ENCODE measurements at regions not wholly inside any gene's neighbourhood (a gene's known extent, or its start where the extent isn't known, plus 50 kb on each side); places are given as distances from the start of the nearest gene placed in this dataset.

DNA sequence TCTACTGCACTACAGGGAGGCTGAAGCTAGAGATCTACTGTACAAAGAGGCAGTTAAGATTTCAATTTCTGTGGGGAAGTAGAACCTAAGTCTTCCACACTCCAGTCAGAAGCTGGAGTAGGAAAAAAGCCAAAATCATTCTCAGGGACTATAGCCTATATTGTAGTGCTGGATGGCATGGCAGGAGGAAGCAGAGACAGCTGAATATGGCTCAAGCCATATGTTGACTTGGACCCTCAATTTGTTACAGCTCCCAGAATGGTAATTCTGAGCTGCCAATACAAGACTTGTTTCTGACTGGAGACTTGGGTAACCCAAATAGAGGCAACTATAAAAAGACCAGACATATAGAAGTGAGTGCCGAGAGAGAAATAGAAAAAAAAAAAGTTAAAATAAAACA, 200.6 kb downstream of the PTBP2 start (continued):
- TF ChIP-seq, protein P1, sequence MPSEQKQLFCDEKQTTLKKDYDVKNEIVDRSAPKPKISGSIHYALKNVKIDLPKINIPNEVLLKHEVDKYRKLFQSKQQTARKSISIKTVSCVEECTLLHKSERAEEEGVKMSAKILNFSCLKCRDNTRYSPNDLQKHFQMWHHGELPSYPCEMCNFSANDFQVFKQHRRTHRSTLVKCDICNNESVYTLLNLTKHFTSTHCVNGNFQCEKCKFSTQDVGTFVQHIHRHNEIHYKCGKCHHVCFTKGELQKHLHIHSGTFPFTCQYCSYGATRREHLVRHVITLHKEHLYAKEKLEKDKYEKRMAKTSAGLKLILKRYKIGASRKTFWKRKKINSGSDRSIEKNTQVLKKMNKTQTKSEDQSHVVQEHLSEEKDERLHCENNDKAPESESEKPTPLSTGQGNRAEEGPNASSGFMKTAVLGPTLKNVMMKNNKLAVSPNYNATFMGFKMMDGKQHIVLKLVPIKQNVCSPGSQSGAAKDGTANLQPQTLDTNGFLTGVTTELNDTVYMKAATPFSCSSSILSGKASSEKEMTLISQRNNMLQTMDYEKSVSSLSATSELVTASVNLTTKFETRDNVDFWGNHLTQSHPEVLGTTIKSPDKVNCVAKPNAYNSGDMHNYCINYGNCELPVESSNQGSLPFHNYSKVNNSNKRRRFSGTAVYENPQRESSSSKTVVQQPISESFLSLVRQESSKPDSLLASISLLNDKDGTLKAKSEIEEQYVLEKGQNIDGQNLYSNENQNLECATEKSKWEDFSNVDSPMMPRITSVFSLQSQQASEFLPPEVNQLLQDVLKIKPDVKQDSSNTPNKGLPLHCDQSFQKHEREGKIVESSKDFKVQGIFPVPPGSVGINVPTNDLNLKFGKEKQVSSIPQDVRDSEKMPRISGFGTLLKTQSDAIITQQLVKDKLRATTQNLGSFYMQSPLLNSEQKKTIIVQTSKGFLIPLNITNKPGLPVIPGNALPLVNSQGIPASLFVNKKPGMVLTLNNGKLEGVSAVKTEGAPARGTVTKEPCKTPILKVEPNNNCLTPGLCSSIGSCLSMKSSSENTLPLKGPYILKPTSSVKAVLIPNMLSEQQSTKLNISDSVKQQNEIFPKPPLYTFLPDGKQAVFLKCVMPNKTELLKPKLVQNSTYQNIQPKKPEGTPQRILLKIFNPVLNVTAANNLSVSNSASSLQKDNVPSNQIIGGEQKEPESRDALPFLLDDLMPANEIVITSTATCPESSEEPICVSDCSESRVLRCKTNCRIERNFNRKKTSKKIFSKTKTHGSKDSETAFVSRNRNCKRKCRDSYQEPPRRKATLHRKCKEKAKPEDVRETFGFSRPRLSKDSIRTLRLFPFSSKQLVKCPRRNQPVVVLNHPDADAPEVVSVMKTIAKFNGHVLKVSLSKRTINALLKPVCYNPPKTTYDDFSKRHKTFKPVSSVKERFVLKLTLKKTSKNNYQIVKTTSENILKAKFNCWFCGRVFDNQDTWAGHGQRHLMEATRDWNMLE (tag by site-specific recombination; conservative IDR thresholded peaks at IDR 0.05; ENCODE audit: low read depth), result no peak
- TF ChIP-seq WT1 (tag by site-specific recombination; IDR thresholded peaks at IDR 0.05), result no peak
- TF ChIP-seq ZNF302 (tag by site-specific recombination; IDR thresholded peaks at IDR 0.05; ENCODE audit: low read depth), result no peak
- TF ChIP-seq ZNF621 (tag by site-specific recombination; IDR thresholded peaks at IDR 0.05), result no peak
- TF ChIP-seq IKZF3 (tag by site-specific recombination; IDR thresholded peaks at IDR 0.05), result no peak
- TF ChIP-seq, protein P2, sequence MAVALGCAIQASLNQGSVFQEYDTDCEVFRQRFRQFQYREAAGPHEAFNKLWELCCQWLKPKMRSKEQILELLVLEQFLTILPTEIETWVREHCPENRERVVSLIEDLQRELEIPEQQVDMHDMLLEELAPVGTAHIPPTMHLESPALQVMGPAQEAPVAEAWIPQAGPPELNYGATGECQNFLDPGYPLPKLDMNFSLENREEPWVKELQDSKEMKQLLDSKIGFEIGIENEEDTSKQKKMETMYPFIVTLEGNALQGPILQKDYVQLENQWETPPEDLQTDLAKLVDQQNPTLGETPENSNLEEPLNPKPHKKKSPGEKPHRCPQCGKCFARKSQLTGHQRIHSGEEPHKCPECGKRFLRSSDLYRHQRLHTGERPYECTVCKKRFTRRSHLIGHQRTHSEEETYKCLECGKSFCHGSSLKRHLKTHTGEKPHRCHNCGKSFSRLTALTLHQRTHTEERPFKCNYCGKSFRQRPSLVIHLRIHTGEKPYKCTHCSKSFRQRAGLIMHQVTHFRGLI (tag by site-specific recombination; IDR thresholded peaks at IDR 0.05), result no peak
- no peak for TF ChIP-seq ZNF132 (tag by site-specific recombination; IDR thresholded peaks at IDR 0.05; ENCODE audit: borderline replicate concordance)
- TF ChIP-seq, protein P3, sequence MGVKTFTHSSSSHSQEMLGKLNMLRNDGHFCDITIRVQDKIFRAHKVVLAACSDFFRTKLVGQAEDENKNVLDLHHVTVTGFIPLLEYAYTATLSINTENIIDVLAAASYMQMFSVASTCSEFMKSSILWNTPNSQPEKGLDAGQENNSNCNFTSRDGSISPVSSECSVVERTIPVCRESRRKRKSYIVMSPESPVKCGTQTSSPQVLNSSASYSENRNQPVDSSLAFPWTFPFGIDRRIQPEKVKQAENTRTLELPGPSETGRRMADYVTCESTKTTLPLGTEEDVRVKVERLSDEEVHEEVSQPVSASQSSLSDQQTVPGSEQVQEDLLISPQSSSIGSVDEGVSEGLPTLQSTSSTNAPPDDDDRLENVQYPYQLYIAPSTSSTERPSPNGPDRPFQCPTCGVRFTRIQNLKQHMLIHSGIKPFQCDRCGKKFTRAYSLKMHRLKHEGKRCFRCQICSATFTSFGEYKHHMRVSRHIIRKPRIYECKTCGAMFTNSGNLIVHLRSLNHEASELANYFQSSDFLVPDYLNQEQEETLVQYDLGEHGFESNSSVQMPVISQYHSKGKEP (tag by site-specific recombination; IDR thresholded peaks at IDR 0.05), result no peak
- TF ChIP-seq ZNF366 (tag by site-specific recombination; conservative IDR thresholded peaks at IDR 0.05), result no peak
- no peak for TF ChIP-seq GLIS1 (tag by site-specific recombination; IDR thresholded peaks at IDR 0.05)

DNA sequence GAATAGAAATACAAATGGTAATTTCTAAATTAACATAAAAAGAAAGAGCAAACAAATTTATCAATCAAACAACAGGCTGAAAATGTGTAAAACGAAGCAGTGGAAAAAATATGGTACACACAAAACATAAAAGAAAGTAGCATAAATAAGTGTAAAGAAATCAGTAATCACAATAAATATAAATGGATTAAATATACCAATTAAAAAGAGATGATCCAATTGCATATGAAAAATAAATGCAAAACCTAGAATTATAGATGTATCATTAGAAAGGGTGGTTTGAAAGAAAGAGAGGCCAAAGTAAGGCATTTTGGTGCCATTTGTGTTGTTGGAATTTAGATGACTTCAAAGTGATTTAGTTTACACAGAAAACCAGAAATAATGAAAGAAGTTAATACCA, 202.2 kb downstream of the PTBP2 start:
- Histone ChIP-seq H3K4me1 (ENCODE audit: control insufficient read depth, insufficient read depth, low read length) (no peaks in the 10 kb centered on the region), H3K27ac (ENCODE audit: extremely low read depth, low read depth, low read length) (no peak overlapping the region), H3K9me3 (ENCODE audit: control insufficient read depth, insufficient read depth, low read depth, low read length) (no peaks in the 10 kb centered on the region), H3K36me3 (ENCODE audit: control insufficient read depth in 2 of 2, insufficient read depth in 1 of 2, low read length in 2 of 2) (no peaks in the 10 kb centered on the region), H3K4me3 (ENCODE audit: low read depth, low read length) (no peak overlapping the region)
- ChIA-PET CTCF (no interaction called here), POLR2A (no interaction called here)
- TF ChIP-seq ZNF132 (tag by site-specific recombination; IDR thresholded peaks at IDR 0.05; ENCODE audit: borderline replicate concordance) (no peak), ZNF785 (tag by site-specific recombination; IDR thresholded peaks at IDR 0.05) (no peak), ZNF423 (tag by site-specific recombination; IDR thresholded peaks at IDR 0.05) (no peak), ZNF140 (tag by site-specific recombination; IDR thresholded peaks at IDR 0.05) (no peak), ZNF112 (tag by site-specific recombination; IDR thresholded peaks at IDR 0.05) (no peak), KLF16 (tag by site-specific recombination; IDR thresholded peaks at IDR 0.05) (no peak), REPIN1 (tag by site-specific recombination; IDR thresholded peaks at IDR 0.05; ENCODE audit: low read depth) (no peak), RBAK (tag by site-specific recombination; IDR thresholded peaks at IDR 0.05) (no peak), ZNF394 (tag by site-specific recombination; IDR thresholded peaks at IDR 0.05; ENCODE audit: borderline replicate concordance) (no peak)
- TF ChIP-seq, protein P4, sequence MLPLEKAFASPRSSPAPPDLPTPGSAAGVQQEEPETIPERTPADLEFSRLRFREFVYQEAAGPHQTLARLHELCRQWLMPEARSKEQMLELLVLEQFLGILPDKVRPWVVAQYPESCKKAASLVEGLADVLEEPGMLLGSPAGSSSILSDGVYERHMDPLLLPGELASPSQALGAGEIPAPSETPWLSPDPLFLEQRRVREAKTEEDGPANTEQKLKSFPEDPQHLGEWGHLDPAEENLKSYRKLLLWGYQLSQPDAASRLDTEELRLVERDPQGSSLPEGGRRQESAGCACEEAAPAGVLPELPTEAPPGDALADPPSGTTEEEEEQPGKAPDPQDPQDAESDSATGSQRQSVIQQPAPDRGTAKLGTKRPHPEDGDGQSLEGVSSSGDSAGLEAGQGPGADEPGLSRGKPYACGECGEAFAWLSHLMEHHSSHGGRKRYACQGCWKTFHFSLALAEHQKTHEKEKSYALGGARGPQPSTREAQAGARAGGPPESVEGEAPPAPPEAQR (tag by site-specific recombination; IDR thresholded peaks at IDR 0.05), result no peak
- TF ChIP-seq, protein P2 (tag by site-specific recombination; IDR thresholded peaks at IDR 0.05), result no peak
- TF ChIP-seq, protein P5, sequence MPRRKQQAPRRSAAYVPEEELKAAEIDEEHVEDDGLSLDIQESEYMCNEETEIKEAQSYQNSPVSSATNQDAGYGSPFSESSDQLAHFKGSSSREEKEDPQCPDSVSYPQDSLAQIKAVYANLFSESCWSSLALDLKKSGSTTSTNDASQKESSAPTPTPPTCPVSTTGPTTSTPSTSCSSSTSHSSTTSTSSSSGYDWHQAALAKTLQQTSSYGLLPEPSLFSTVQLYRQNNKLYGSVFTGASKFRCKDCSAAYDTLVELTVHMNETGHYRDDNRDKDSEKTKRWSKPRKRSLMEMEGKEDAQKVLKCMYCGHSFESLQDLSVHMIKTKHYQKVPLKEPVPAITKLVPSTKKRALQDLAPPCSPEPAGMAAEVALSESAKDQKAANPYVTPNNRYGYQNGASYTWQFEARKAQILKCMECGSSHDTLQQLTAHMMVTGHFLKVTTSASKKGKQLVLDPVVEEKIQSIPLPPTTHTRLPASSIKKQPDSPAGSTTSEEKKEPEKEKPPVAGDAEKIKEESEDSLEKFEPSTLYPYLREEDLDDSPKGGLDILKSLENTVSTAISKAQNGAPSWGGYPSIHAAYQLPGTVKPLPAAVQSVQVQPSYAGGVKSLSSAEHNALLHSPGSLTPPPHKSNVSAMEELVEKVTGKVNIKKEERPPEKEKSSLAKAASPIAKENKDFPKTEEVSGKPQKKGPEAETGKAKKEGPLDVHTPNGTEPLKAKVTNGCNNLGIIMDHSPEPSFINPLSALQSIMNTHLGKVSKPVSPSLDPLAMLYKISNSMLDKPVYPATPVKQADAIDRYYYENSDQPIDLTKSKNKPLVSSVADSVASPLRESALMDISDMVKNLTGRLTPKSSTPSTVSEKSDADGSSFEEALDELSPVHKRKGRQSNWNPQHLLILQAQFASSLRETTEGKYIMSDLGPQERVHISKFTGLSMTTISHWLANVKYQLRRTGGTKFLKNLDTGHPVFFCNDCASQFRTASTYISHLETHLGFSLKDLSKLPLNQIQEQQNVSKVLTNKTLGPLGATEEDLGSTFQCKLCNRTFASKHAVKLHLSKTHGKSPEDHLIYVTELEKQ (tag by site-specific recombination; IDR thresholded peaks at IDR 0.05; ENCODE audit: borderline replicate concordance), result no peak
- TF ChIP-seq, protein P6, sequence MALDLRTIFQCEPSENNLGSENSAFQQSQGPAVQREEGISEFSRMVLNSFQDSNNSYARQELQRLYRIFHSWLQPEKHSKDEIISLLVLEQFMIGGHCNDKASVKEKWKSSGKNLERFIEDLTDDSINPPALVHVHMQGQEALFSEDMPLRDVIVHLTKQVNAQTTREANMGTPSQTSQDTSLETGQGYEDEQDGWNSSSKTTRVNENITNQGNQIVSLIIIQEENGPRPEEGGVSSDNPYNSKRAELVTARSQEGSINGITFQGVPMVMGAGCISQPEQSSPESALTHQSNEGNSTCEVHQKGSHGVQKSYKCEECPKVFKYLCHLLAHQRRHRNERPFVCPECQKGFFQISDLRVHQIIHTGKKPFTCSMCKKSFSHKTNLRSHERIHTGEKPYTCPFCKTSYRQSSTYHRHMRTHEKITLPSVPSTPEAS (tag by site-specific recombination; IDR thresholded peaks at IDR 0.05), result no peak

Data from HEK293 (cell line).